Mucosa of rectum (tissue), 2 donors: ENCODE measurements at regions not wholly inside any gene's neighbourhood (a gene's known extent, or its start where the extent isn't known, plus 50 kb on each side); places are given as distances from the start of the nearest gene placed in this dataset.
"Not testable (repeated sequence)": the region's sequence is repeated elsewhere in the genome, so short reads cannot be mapped to it uniquely, and the experiment has no call there.

Experiments used
- H3K27ac ChIP-seq, 2 donors: one replicate each; pipeline ENCODE4 v1.7.0; 2013; ENCODE audit warnings: inconsistent platforms in 2 of 2, low read depth in 2 of 2, low read length in 2 of 2
- H3K27me3 ChIP-seq, 2 donors: one replicate each; pipeline ENCODE4 v1.7.0; 2013; ENCODE audit warnings: low read length in 2 of 2; ENCODE audit not compliant: control insufficient read depth in 2 of 2, insufficient read depth in 2 of 2
- H3K36me3 ChIP-seq, 2 donors: one replicate each; pipeline ENCODE4 v1.7.0; 2013; ENCODE audit warnings: low read length in 2 of 2; ENCODE audit not compliant: control insufficient read depth in 2 of 2, insufficient read depth in 2 of 2
- H3K4me1 ChIP-seq, 2 donors: one replicate each; pipeline ENCODE4 v1.7.0; 2013; ENCODE audit warnings: low read length in 2 of 2, mild to moderate bottlenecking in 1 of 2; ENCODE audit not compliant: control insufficient read depth in 2 of 2, insufficient read depth in 2 of 2
- H3K4me3 ChIP-seq, 2 donors: one replicate each; pipeline ENCODE4 v1.7.0; 2013; ENCODE audit warnings: low read length in 2 of 2
- H3K9ac ChIP-seq, 2 donors: one replicate each; pipeline ENCODE4 v1.7.0; 2013; ENCODE audit warnings: low read length in 2 of 2, low read depth in 1 of 2, mild to moderate bottlenecking in 1 of 2
- H3K9me3 ChIP-seq, 2 donors: one replicate each; pipeline ENCODE4 v1.7.0; 2013; ENCODE audit warnings: low read length in 2 of 2; ENCODE audit not compliant: control insufficient read depth in 2 of 2
- donor health status: healthy.
- donor health status: Normal muscosa, but diverticular disease.

DNA sequence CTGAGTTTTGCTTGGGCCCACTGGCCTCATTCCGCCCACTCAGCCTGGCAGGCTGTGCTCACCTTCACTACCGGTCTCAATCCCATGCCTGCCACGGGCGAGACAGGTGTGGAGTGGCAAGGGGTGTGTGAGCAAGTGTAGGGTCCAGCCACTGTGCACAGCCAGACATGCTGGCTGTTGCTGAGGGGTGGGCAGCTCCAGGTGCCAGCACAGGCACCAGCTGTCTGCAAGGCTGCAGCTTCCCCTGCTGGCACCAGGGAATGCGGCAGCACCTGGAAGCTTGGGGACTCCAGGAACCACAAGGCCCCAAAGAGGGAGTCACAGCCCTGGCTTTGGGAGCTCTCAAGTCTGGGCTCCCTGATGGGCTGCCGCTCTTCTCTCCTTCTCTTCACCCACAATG is 372.7 kb downstream of the CBLN4 start:
- no peak overlapping the region for H3K4me3 ChIP-seq
- H3K27ac ChIP-seq, result no peak overlapping the region
- H3K9me3 ChIP-seq, result no peaks in the 10 kb centered on the region
- H3K36me3 ChIP-seq, result no peaks in the 10 kb centered on the region
- no peaks in the 10 kb centered on the region for H3K4me1 ChIP-seq
- H3K9ac ChIP-seq, result no peak overlapping the region
- no peaks in the 10 kb centered on the region for H3K27me3 ChIP-seq

- not testable (repeated sequence) for H3K27ac ChIP-seq, H3K9ac ChIP-seq, H3K4me3 ChIP-seq, H3K4me1 ChIP-seq, H3K27me3 ChIP-seq, H3K36me3 ChIP-seq, H3K9me3 ChIP-seq
These were observed 376.2 kb downstream of the CBLN4 start for GRCh38 chr20:55629143-55629542.

DNA sequence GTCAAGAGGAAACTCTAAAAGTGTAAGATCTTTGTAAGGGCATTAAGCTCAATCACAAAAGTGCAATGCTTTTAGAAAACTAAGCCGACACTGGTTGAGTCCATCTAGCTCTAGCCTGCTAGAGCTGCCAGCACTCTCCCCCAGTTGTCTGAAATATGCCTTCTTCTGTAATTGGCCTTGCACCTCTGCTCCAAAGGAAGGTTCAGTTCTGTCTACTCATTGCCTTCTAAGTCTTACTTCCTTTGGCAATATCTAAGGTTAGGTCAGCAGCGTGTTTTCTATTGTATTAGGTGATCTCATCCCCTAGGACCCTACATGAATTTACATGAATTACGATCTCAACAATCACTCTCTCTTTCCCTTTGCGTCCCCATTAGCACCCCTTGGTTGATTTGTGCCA is 378.6 kb downstream of the CBLN4 start:
- Histone ChIP-seq H3K4me1 (no peaks in the 10 kb centered on the region), H3K27ac (no peak overlapping the region), H3K9me3 (no peaks in the 10 kb centered on the region), H3K36me3 (no peaks in the 10 kb centered on the region), H3K9ac (no peak overlapping the region), H3K4me3 (no peak overlapping the region), H3K27me3 (no peaks in the 10 kb centered on the region)

DNA sequence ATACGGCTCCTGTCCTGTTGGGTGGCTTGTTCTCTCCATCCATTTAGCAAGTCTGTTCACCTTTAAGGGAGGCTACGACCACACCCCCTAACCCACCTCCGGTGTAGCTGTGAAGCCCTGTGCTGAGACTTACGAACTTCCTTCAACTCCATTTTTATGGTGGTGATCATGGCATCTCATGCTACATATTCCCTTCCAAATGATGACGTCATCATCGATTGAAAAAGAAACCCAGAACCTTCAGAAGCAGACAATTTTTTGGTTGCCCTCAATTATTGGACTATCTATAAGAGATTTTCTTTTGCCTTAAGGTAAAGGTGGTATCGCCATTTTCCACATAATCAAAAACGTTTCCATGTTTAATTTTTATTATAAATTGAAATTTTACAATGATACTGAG is 389.0 kb downstream of the CBLN4 start:
- no peaks in the 10 kb centered on the region for H3K36me3 ChIP-seq
- H3K27me3 ChIP-seq, result no peaks in the 10 kb centered on the region
- H3K4me3 ChIP-seq, result no peak overlapping the region
- no peaks in the 10 kb centered on the region for H3K9me3 ChIP-seq
- H3K9ac ChIP-seq, result no peak overlapping the region
- no peaks in the 10 kb centered on the region for H3K4me1 ChIP-seq
- no peak overlapping the region for H3K27ac ChIP-seq

- H3K4me3 ChIP-seq, result no peak overlapping the region
- H3K4me1 ChIP-seq, result no peaks in the 10 kb centered on the region
- H3K9me3 ChIP-seq, result no peaks in the 10 kb centered on the region
- no peaks in the 10 kb centered on the region for H3K36me3 ChIP-seq
- no peaks in the 10 kb centered on the region for H3K27me3 ChIP-seq
- no peak overlapping the region for H3K27ac ChIP-seq
- no peak overlapping the region for H3K9ac ChIP-seq
These were observed 389.5 kb downstream of the CBLN4 start for GRCh38 chr20:55615818-55616217.

DNA sequence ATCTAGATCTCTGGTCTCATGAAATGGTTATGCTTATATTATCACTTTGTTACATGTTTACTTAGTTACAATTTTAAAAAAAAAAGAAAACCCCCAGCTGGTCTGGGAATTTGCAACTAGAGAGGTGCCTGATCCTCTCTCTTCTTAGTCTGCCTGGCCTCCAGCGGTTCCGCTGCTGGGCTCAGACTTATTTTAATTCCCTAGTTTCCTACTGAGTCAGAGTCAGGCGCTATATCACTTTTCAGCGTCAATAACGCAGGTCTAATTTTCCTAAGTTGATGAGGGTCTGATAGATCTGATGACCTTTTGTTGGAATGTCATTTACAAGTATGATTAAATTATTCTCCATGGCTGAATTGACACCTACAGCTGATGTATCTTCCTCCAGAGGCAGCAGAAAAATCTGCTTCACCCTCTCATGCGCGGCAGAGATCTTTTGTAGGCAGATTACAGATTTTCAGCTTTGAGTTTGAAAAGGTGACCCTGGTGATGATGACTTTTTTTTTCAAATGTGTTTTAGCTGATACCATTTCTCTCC is 391.0 kb downstream of the CBLN4 start:
- no peaks in the 10 kb centered on the region for H3K9me3 ChIP-seq
- H3K4me3 ChIP-seq, result no peak overlapping the region
- H3K36me3 ChIP-seq, result no peaks in the 10 kb centered on the region
- no peaks in the 10 kb centered on the region for H3K4me1 ChIP-seq
- H3K27me3 ChIP-seq, result no peaks in the 10 kb centered on the region
- no peak overlapping the region for H3K27ac ChIP-seq
- H3K9ac ChIP-seq, result no peak overlapping the region

DNA sequence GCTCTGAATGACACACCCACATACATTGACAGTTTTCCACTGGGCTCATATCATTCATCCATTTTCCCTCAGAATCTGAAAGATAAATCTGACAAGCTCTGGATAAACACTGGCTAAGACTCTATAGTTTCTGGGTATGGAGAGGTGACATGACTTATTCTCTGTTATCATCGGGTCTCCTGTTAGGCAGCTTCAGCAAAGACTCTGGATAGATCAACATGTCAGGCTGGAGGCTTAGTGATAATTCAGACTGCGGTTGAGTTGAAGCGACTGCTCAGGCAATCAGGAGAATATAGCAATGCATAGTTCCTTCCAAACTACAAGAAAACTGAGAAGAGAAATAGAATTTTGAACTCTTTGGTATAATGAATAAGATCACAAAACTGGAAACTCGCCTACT is 394.6 kb downstream of the CBLN4 start:
- Histone ChIP-seq H3K9ac (no peak overlapping the region), H3K9me3 (no peaks in the 10 kb centered on the region), H3K27me3 (no peaks in the 10 kb centered on the region), H3K36me3 (no peaks in the 10 kb centered on the region), H3K4me3 (no peak overlapping the region), H3K4me1 (no peaks in the 10 kb centered on the region), H3K27ac (no peak overlapping the region)

- Histone ChIP-seq H3K9ac (no peak overlapping the region), H3K4me1 (no peaks in the 10 kb centered on the region), H3K4me3 (no peak overlapping the region), H3K27ac (no peak overlapping the region), H3K36me3 (no peaks in the 10 kb centered on the region), H3K27me3 (no peaks in the 10 kb centered on the region), H3K9me3 (no peaks in the 10 kb centered on the region)
These were observed 399.7 kb downstream of the CBLN4 start for GRCh38 chr20:55605594-55605993.

DNA sequence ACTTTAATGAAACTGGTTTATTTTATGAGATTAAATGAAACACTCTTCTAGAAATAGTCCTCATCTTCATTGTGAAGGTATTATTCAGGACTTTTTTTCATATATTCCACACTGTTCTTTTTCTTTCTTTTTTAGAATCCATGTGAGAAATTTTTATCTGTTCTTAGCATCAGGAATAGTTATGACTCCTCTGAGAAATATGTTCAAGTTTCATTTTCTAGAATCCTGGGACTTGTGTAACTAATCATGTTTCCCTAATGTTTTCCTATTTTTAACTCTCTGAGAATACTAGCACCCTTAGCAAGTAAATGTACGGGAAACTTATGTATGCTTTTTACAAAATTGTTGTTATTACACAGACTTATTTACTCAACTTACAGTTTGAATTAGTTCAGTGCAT is 407.8 kb downstream of the CBLN4 start:
- H3K36me3 ChIP-seq, result no peaks in the 10 kb centered on the region
- no peak overlapping the region for H3K9ac ChIP-seq
- H3K27ac ChIP-seq, result no peak overlapping the region
- H3K4me1 ChIP-seq, result no peaks in the 10 kb centered on the region
- no peaks in the 10 kb centered on the region for H3K27me3 ChIP-seq
- H3K9me3 ChIP-seq, result no peaks in the 10 kb centered on the region
- no peak overlapping the region for H3K4me3 ChIP-seq

DNA sequence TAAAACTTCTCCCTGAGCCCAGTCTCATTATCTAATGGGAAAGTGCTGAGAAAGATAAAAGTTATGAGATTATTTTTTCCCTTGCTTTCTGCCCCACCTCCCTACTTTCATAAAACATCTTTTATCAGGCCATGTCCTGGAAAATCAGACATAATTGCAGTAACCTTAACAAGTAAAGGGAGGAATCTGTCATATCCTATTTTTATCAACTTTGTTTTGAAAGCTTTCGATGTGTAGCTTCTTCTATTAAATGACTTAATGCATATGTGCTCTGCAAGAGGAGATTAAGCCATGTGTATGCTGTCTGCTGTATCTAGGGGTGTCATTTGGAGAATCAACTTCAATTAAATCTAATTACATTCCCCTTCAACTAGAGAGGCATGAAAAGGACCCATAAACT is 408.9 kb downstream of the CBLN4 start:
- Histone ChIP-seq H3K36me3 (no peaks in the 10 kb centered on the region), H3K9ac (no peak overlapping the region), H3K4me3 (no peak overlapping the region), H3K4me1 (no peaks in the 10 kb centered on the region), H3K27me3 (no peaks in the 10 kb centered on the region), H3K9me3 (no peaks in the 10 kb centered on the region), H3K27ac (no peak overlapping the region)

DNA sequence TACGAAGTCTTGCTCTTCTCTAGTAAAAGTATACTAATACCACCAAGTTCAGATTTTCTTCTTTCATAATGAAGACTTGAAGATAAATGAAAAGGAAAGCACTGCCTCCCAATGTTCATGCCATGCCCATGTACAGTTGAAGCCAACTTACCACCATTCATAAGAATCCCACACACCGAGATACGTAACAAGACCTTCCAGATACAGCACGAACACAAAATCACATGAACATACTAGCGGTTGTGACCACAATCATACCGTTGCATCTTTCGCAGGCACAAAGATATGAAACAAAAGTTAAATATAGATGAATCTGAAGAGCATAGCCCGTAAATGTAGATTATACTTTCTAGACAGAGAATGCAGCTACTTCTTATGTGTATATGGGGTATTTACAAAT is 412.5 kb downstream of the CBLN4 start:
- Histone ChIP-seq H3K4me3 (no peak overlapping the region), H3K36me3 (no peaks in the 10 kb centered on the region), H3K27me3 (no peaks in the 10 kb centered on the region), H3K9me3 (no peaks in the 10 kb centered on the region), H3K27ac (no peak overlapping the region), H3K4me1 (no peaks in the 10 kb centered on the region), H3K9ac (no peak overlapping the region)
